ENCODE measurements at regions not wholly inside any gene's neighbourhood (a gene's known extent, or its start where the extent isn't known, plus 50 kb on each side); places are given as distances from the start of the nearest gene placed in this dataset.
"Not testable (repeated sequence)": the region's sequence is repeated elsewhere in the genome, so short reads cannot be mapped to it uniquely, and the experiment has no call there.

DNA sequence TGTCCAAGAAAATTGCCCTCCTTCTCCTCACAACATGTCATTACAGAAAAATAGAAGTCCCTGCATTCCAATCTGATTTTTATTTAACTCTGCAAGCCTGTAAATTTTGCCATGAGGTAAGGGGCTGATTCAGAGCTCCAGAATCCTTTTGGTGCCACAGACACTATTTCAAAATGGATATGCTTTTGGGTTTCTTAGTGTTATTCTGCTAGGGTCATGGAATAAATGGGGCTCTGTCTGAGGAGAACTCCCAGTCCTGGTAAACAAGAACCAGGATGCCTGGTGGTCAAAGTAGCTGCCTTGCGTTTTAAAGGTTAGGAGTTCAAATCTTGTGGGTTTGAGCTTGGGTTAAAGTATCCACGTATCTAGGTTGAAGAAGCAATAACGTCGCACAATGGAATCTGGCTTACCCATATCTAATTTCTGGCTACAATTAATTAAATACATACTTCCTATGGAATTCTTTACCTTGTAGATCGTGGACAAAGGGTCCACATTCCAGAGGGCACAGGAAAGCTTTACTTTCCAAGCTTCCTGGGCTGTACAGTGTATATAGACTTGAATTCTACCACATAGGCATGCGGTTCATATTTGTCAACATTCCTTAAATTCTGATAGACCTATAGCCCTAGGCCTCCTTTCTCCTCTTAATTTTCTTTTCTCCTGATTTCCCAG is 98.0 kb upstream of the CDC42BPA start:
- no peaks in the 10 kb centered on the region for H3K79me2 ChIP-seq (ENCODE audit: insufficient read depth, low read length)
- H3K4me2 ChIP-seq (ENCODE audit: insufficient read depth, low read length): no peak overlapping the region
- no peak overlapping the region for H3K27ac ChIP-seq (ENCODE audit: low read length)
- TF ChIP-seq, protein P1, sequence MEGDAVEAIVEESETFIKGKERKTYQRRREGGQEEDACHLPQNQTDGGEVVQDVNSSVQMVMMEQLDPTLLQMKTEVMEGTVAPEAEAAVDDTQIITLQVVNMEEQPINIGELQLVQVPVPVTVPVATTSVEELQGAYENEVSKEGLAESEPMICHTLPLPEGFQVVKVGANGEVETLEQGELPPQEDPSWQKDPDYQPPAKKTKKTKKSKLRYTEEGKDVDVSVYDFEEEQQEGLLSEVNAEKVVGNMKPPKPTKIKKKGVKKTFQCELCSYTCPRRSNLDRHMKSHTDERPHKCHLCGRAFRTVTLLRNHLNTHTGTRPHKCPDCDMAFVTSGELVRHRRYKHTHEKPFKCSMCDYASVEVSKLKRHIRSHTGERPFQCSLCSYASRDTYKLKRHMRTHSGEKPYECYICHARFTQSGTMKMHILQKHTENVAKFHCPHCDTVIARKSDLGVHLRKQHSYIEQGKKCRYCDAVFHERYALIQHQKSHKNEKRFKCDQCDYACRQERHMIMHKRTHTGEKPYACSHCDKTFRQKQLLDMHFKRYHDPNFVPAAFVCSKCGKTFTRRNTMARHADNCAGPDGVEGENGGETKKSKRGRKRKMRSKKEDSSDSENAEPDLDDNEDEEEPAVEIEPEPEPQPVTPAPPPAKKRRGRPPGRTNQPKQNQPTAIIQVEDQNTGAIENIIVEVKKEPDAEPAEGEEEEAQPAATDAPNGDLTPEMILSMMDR (IDR thresholded peaks at IDR 0.05; ENCODE audit: borderline replicate concordance, extremely low read depth, low read length, poor library complexity, severe bottlenecking): no peak
- TF ChIP-seq EZH2 (IDR thresholded peaks at IDR 0.05; ENCODE audit: borderline replicate concordance, low read depth, low read length, severe bottlenecking): no peak
- H3K36me3 ChIP-seq (ENCODE audit: insufficient read depth, low read length): no peaks in the 10 kb centered on the region
- H3K4me1 ChIP-seq (ENCODE audit: insufficient read depth, low read length): no peaks in the 10 kb centered on the region
- H3K9ac ChIP-seq (ENCODE audit: low read depth, low read length): no peak overlapping the region
- DNase-seq (no peak), ATAC-seq (ENCODE audit: insufficient read depth, low read depth) (no peak)
- H4K20me1 ChIP-seq (ENCODE audit: insufficient read depth, low read length): no peaks in the 10 kb centered on the region
- H3K9me3 ChIP-seq (ENCODE audit: insufficient read depth, low read length, severe bottlenecking): no peaks in the 10 kb centered on the region
- H3K27me3 ChIP-seq (ENCODE audit: insufficient read depth, low read length, poor library complexity): peaks cover 5% of the 10 kb centered on the region
- no peak overlapping the region for H2AFZ ChIP-seq (ENCODE audit: low read depth, low read length)
- no peak overlapping the region for H3K4me3 ChIP-seq (ENCODE audit: low read depth in 1 of 2, low read length in 2 of 2)

DNA sequence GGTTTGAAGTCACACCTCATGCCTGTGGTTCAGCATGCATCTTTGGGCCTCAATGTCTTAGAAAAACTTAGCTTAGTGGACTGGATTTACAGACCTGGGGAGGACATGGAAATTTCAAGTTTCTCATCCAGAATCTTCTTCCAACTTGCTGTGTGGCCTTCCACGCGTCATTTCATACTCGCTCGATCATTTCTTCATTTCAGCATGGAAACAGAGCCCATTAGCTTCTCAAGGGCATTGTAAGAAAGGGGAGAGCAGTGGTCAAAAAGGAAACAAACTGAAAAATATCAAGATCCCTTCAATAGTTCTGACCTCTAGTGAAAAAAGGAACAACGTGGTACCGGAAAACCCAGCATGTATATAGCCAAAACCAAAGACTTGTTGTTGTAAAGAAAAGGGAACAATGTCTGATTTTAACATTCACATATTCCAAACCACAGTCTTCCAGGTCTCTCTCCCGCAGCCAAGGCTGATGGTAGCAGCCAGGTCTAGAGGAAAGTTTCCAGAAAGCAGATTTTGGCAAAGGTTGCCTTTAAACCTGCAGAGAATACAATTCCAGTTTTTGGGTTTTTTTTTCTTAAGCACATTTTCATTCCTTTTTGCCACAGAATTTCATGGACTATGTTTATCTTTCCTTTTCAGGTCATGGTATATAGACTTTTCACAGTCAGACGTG is 97.0 kb upstream of the CDC42BPA start:
- no peak for TF ChIP-seq EZH2 (IDR thresholded peaks at IDR 0.05; ENCODE audit: borderline replicate concordance, low read depth, low read length, severe bottlenecking)
- TF ChIP-seq, protein P1 (IDR thresholded peaks at IDR 0.05; ENCODE audit: borderline replicate concordance, extremely low read depth, low read length, poor library complexity, severe bottlenecking): no peak

DNA sequence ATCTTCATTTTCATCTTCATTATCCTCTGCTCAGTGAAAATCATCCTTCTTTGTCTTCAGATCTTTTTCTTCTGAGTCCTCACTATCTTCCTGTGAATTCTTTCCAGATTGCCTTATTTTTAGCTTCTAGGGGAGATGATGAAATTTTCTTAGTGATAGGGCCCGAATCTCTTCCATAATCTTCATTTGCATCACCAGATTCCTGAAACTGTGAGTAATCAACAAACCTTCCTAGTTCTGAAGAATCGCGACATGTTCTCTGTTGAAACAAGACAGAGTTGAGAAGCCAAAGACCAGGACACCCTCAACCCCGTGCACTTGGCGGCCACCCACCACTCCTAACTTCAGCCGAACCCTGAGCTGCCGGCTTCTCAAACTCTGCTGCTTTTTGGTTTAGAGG is 92.8 kb upstream of the CDC42BPA start:
- H3K4me3 ChIP-seq (ENCODE audit: low read depth in 1 of 2, low read length in 2 of 2): no peak overlapping the region

More for the DNA sequence above, 97.0 kb upstream of the CDC42BPA start:
- Histone ChIP-seq H3K9me3 (ENCODE audit: insufficient read depth, low read length, severe bottlenecking) (no peaks in the 10 kb centered on the region), H2AFZ (ENCODE audit: low read depth, low read length) (no peak overlapping the region), H3K79me2 (ENCODE audit: insufficient read depth, low read length) (no peaks in the 10 kb centered on the region), H3K4me2 (ENCODE audit: insufficient read depth, low read length) (no peak overlapping the region), H3K36me3 (ENCODE audit: insufficient read depth, low read length) (no peaks in the 10 kb centered on the region), H4K20me1 (ENCODE audit: insufficient read depth, low read length) (no peaks in the 10 kb centered on the region), H3K9ac (ENCODE audit: low read depth, low read length) (no peak overlapping the region), H3K4me3 (ENCODE audit: low read depth in 1 of 2, low read length in 2 of 2) (no peak overlapping the region), H3K27me3 (ENCODE audit: insufficient read depth, low read length, poor library complexity) (peaks cover 5% of the 10 kb centered on the region), H3K27ac (ENCODE audit: low read length) (no peak overlapping the region), H3K4me1 (ENCODE audit: insufficient read depth, low read length) (no peaks in the 10 kb centered on the region)
- ATAC-seq (ENCODE audit: insufficient read depth, low read depth) (no peak), DNase-seq (no peak)

DNA sequence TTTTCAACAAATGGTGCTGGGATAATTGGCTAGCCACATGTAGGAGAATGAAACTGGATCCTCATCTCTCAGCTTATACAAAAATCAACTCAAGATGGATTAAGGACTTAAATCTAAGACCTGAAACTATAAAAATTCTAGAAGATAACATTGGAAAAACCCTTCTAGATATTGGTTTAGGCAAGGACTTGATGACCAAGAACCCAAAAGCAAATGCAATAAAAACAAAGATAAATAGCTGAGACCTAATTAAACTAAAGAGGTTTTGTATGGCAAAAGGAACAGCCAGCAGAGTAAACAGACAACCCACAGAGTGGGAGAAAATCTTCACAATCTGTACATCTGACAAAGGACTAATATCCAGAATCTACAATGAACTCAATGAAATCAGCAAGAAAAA is 88.0 kb upstream of the CDC42BPA start:
- not testable (repeated sequence) for H3K9me3 ChIP-seq (ENCODE audit: insufficient read depth, low read length, severe bottlenecking)

More for the DNA sequence above, 92.8 kb upstream of the CDC42BPA start:
- no peaks in the 10 kb centered on the region for H4K20me1 ChIP-seq (ENCODE audit: insufficient read depth, low read length)
- DNase-seq: no peak
- no peaks in the 10 kb centered on the region for H3K79me2 ChIP-seq (ENCODE audit: insufficient read depth, low read length)
- H3K9ac ChIP-seq (ENCODE audit: low read depth, low read length): no peak overlapping the region
- no peaks in the 10 kb centered on the region for H3K36me3 ChIP-seq (ENCODE audit: insufficient read depth, low read length)
- H3K9me3 ChIP-seq (ENCODE audit: insufficient read depth, low read length, severe bottlenecking): no peaks in the 10 kb centered on the region
- ATAC-seq (ENCODE audit: insufficient read depth, low read depth): no peak
- H3K27me3 ChIP-seq (ENCODE audit: insufficient read depth, low read length, poor library complexity): no peaks in the 10 kb centered on the region
- no peak overlapping the region for H3K4me2 ChIP-seq (ENCODE audit: insufficient read depth, low read length)
- H3K4me1 ChIP-seq (ENCODE audit: insufficient read depth, low read length): no peaks in the 10 kb centered on the region
- no peak overlapping the region for H2AFZ ChIP-seq (ENCODE audit: low read depth, low read length)
- no peak overlapping the region for H3K27ac ChIP-seq (ENCODE audit: low read length)
- TF ChIP-seq EZH2 (IDR thresholded peaks at IDR 0.05; ENCODE audit: borderline replicate concordance, low read depth, low read length, severe bottlenecking): no peak
- TF ChIP-seq, protein P1 (IDR thresholded peaks at IDR 0.05; ENCODE audit: borderline replicate concordance, extremely low read depth, low read length, poor library complexity, severe bottlenecking): no peak

More for the DNA sequence above, 88.0 kb upstream of the CDC42BPA start:
- not testable (repeated sequence) for H3K4me1 ChIP-seq (ENCODE audit: insufficient read depth, low read length); ATAC-seq (ENCODE audit: insufficient read depth, low read depth); H3K27me3 ChIP-seq (ENCODE audit: insufficient read depth, low read length, poor library complexity); H3K4me2 ChIP-seq (ENCODE audit: insufficient read depth, low read length); H4K20me1 ChIP-seq (ENCODE audit: insufficient read depth, low read length); H3K27ac ChIP-seq (ENCODE audit: low read length); H3K36me3 ChIP-seq (ENCODE audit: insufficient read depth, low read length); H3K4me3 ChIP-seq (ENCODE audit: low read depth in 1 of 2, low read length in 2 of 2); H2AFZ ChIP-seq (ENCODE audit: low read depth, low read length); H3K79me2 ChIP-seq (ENCODE audit: insufficient read depth, low read length); DNase-seq; H3K9ac ChIP-seq (ENCODE audit: low read depth, low read length)

Measured in DND-41 (cell line).